NCI-H1930 (cell line): ENCODE measurements at regions not wholly inside any gene's neighbourhood (a gene's known extent, or its start where the extent isn't known, plus 50 kb on each side); places are given as distances from the start of the nearest gene placed in this dataset.
"Not testable (repeated sequence)": the region's sequence is repeated elsewhere in the genome, so short reads cannot be mapped to it uniquely, and the experiment has no call there.

ENCODE experiments used
- DNase-seq, 2 experiments: peaks; one replicate each; lab custom pipeline; 2025; lab: John Stamatoyannopoulos, UW

DNA sequence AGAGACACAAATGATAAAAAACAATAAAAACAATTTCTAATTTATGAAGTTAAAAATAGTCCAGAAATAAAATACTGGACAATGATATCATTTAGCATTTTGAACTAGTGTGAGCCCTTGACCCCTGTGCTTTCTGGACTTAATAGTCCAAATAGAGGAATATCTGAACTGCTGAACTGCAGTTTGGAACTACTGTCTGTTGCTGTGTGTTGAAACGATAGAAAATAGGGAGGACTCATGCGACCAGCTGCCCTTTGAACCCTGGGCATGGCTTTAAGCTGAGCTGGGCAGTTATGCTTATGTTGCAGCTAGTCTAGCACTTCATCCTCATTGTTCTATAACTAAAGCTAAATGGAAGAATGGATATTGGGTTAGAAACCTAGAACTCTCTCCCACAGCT lies 99.5 kb downstream of the FMR1NB start:
- DNase-seq: no peak

DNA sequence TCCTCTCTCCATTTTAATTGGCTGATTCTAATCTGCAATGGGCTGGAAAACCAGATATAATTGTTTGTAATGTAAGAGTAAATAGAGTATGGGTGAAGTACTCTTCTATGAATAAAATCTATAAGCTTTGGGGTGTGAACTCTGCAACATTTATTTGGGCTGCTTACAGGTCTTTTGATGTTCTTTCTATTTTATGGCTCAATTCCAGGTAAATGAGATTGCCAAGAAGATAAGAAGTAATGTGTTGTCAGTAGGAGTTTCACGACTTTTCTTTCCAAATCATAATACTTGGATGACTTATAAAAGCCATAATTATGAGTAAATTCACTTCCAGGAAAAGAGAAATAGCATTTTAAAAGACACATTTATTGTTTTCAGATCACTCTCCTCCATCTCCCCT lies 103.5 kb downstream of the FMR1NB start:
- DNase-seq: no peak

DNA sequence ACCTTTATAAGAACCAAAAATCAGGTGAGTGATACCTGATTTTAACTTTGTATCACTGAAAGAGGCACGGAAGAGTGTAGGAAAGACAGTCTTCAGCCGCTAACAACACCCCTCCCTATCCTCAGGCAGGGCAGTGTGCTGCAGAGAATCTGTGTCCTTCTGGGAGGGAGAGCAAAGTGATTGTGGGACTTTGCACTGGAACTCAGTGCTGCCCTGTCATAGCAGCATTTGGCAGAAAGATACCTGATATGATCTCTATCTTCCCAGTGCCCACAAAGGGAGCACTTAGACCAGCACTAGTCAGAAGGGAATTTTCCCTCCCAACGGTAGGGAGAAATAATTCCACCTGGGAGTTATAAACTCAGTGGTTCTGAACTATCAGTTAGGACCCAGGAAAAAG lies 139.0 kb downstream of the FMR1NB start:
- no peak for DNase-seq

DNA sequence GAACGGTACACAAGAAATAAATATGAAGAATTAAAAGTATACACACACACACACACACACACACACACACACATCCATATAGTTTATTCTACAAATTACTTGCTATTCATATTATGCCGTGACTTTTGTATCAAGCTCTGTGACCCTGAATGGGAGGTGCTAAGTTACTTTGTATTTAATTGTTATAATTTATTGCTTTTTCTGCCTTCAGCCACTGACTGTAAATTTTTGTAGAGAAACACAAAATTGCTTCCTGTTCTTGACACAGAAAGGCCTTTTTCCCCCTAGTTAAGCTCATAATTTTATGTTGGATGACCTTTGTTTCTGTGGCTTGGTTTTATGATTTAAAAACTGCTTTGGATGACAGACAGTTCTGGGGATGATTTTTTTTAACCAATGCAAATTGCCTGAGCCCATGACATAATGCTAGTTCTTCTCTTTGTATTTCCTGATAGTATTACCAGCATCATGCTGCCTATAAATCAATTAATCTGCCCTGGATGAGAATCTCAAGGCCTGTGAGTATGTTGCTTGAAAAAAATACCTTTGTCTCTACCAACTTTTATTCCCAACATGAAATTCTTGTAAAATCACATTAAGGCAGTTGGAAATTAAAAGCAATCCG lies 140.0 kb downstream of the FMR1NB start:
- DNase-seq: no peak

DNA sequence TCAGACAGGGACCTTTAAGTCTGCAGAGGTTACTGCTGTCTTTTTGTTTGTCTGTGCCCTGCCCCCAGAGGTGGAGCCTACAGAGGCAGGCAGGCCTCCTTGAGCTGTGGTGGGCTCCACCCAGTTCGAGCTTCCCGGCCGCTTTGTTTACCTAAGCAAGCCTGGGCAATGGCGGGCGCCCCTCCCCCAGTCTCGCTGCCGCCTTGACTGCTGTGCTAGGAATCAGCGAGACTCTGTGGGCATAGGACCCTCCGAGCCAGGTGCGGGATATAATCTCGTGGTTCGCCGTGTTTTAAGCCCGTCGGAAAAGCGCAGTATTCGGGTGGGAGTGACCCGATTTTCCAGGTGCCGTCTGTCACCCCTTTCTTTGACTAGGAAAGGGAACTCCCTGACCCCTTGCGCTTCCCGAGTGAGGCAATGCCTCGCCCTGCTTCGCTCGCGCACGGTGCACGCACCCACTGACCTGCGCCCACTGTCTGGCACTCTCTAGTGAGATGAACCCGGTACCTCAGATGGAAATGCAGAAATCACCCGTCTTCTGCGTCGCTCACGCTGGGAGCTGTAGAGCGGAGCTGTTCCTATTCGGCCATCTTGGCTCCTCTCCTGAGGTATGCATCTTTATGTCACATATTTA lies 147.9 kb downstream of the FMR1NB start:
- DNase-seq: not testable (repeated sequence)

DNA sequence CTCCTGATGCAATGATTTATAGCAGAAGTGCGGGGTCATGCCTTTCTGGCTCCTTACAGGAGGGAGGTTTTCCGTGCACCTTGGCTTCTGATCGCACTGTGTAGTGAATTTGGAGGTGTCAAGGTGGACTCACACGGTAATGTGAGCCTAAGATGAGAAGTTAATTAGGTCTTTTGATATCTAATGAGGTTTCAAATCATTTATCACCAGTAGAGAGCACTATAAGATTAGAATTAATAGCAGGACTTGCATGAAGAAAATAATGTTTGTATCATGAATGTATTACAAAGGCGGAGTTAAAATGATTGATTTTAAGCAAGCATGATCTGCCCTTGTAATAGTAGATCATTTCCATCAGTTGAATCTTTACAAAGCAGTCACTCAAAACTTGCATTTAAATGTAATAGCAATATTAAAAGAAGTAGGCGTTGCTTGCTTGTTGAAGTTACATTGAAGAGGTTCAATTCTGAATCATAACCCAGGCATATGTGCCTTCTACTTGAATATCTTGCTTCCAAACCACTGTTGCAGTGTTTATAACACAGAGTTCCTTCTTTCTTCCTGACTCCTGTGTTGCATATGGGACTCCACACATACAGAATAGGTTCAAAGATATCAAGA lies 152.1 kb downstream of the FMR1NB start:
- peak in 1 of 2 experiments; percentile 5 for DNase-seq

DNA sequence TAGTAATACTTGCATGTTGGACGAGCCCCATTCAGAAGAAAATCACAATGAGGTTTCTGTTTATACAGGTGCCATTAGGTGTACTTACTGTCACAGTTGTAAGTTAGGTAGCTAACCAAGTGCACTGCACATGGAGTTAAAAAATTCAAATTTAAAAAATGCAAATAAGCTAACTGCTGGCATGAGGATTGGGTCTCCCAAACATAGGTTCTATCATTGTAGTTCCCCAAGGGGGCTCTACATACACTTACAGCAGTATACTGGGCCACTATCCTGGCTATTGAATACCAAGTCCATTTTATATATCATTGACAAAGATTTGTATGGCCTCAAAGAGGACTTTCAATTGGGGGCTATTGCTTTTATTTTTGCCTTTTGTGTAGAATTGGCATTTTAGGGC lies 153.4 kb downstream of the FMR1NB start:
- DNase-seq: no peak

DNA sequence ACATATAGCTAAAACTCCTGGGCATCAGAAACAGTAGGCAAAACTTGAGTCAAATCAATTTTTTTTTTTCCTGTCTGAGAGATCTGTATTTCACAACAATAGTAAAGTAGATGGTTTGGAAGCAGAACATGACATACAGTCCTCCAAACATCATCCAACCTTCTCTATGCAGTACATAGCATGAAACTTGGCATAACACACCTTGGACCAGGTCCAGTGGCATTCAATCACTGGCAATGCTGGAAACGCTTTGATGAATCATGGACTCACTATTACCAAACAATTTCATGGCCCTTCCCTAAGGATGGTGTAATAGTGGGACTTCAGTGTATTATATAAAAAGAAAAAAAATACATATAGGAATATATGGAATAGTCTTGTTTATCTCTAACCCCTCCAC lies 154.6 kb downstream of the FMR1NB start:
- no peak for DNase-seq

DNA sequence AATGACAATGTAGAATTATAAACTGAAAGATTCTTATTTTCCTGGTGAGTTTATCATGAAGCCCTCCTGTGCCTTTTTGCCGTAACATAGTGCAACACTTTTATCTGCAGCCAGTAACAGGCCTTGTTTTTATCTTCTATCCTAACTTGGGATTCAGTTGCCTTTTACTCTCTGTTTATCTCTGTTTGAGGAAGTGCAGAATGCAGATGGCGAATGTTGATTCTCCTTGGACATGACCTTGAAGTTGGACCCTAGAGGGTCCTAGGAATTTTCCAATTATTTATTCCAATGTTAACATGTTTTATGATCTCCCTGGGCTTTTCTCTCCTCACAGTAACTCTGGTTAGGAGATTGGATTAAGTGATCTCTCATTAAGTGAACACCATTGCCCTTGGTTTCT lies 165.0 kb downstream of the FMR1NB start:
- DNase-seq: no peak

DNA sequence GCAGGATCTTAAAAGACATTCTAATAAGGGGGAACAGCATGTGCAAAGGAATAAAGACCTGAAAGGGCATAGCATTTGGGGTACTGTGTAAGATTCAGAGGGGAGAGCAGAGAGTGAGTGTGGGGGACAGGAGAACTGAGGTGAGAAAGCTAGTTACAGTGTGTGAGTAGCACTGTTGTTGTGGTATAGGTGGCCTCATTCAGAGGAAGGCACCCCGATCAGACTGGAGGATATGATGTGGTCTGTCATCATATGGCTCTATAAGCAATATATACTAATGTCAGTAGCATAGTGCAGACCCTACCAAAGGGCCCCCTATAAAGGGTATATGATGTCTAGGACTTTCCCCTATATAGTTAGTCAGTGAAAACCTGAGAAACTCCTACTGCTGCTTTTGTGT lies 175.8 kb downstream of the FMR1NB start:
- no peak for DNase-seq

DNA sequence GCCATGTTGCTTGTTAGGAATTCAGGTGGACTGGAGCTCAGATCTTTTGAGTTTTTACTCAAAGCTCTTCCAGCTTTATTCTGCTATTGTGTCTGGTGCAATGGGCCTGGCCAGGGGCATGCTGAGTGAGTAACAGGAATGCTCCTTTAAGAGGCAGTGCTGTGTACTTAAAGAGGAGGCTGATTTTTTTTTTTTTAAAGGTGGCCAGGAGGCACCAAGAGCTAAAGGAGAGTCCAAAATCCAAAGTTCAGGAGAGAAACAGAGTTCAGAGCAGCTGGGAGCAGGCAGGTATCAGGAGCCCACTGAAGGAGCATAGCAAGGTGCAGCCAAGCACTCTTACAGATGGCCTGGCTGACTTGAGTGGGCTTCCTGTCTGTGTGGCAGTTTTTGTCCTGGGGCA lies 178.7 kb downstream of the FMR1NB start:
- no peak for DNase-seq

DNA sequence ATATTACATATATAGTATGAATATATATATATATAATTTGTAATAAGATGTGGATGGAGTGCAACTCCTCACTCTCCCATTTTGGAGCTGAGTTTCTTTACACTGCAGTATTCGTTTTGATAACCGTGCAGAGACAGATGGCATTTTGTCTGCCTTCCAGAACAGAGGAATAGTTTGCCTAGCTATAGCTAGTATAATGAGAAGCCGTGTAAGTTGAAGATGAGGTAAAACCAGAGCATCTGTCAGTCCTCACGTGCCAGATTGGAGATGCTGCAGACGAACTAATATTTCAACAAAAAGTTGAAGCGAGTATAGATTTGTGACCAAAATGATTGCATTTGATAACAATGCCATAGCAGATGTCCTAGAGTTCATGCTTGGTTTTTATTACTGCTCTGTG lies 180.6 kb downstream of the FMR1NB start:
- no peak for DNase-seq

DNA sequence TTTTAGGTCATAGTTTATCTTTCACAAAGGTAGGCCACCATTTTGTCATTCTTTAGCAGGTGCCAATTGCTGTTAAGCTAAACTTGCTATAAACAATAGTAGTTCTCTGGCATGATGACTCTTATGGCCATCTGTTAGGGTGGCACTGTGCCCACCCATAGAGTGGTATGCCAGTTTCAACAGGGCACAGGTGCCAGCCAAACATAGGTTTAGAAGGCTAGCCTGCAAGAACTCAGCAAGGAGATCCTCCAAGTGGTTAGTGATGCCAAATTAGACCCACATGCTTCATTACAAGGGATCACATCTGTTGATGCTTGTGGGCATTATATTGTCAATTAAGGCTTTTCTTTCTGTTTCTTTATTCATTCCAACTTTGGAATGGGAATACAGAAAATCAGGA lies 204.5 kb downstream of the FMR1NB start:
- DNase-seq: no peak

DNA sequence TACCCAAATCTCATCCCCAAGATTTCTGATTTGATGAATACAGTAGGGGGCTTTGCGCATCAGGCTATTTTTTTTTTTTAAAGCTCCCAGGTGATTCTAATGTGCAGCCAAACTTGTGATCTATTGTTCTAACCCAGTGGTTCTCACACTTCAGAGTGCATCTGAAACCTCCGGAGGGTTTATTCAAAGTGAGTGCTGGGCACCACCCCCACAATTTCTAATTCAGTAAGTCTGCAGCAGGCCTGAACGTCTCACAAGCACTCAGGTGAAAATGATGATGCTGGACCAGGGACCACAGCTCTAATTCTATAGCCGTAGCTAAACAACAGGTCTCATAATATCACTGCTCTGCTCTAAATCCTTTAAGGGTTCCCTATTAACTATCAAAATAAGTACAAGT lies 211.4 kb downstream of the FMR1NB start:
- no peak for DNase-seq

DNA sequence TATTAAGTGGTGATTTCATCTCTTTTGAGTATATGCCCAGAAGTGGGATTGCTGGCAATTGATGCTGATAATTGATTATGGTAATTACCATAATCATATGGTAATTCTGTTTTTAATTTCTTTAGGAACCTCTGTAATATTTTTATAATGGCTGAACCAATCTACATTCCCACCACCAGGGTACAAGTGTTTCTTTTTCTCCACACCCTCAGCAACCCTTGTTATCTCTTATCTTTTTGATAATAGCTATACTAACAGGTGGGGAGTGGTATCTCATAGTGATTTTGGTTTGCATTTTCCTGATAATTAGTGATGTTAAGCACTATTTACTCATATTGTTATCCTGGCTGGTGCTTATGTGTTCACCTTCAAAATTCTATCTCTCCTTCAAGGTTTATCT lies 212.6 kb downstream of the FMR1NB start:
- no peak for DNase-seq

DNA sequence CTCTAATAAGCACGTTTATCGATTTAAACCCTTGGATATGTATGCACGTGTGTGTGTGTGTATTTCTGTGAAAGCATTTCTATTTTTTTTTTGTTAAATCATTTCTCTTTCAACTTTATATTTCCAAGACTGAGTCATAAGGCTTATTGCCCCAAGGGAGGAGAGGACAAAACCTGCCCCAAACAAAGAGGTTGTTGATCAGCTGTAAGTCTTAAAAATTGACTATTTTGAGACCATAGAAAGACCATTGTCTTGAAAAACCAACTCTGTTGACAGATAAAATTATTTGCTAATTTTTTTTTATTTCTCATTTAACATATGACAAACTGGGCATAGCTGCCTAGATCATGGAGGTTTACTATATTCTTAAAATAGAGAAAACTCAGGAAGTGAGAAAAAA lies 222.4 kb downstream of the FMR1NB start:
- DNase-seq: no peak

DNA sequence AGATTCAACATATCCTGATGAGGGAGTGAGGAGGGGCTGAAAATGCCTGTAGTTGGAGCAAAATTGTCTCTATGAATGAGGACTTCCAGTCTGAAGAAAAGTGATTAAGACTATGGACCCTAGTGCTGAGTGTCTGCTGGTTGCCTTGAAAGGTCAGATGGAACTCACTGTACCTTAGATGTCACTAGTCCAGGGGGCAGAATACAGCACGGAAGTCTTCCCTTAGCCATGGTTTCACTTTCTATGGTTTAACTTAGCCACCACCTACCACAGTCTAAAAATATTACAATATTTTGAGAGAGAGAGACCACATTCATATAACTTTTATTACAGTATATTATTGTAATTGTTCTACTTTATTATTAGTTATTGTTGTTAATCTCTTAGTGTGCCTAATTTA lies 223.1 kb downstream of the FMR1NB start:
- DNase-seq: no peak

DNA sequence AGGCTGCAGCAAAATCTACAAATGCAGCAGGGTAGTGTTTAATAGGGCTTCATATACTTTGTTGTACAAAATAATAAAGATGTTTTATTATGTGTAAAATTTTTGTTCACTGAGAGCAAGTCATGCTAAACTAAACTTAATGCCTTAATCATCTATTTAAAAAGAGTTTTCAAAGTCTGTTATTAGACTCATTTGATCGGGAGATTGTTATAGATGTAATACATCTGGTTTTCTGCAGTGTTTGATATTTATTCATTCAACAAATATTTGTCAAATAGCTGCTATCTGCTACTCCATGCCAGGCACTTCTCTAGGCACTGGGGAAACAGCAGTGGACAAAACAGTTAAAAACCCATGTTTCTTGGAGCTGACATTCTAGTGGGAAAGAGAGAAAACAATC lies 233.6 kb downstream of the FMR1NB start:
- DNase-seq: no peak

DNA sequence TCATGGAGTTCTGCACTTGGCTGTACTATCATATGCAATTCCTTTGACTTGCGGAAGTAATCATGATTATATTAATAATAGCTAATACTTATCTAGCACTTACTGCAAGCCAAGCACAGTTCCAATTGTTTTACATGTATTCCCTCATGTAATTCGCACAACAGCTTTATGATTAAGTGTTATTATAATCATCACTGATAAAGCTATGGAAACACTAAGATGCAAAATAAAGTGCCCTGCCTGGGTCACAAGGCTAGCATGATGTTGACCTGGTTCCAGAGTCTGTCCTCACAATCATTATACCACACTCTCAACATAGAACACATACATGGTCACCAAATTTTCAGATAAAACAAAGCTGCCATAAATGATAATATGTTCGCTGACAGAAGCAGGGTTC lies 234.6 kb downstream of the FMR1NB start:
- no peak for DNase-seq

DNA sequence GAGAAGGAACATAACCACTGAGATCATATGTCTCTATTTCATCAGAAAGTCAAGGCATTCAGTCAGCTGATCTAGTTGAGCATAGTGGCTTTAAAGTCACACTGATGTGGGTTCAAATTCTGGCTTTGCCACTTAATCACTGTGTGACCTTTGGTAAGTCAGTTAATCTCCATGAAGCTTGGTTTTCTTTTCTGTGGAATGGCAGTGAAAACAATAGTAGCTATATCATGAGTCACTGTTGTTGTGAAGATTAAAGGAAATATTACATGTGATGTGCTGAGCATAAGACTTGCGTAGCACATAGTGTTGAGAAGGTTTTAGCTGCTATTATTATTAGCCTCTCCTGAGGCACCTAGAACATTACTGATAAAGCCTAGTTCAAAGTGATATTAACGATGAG lies 242.2 kb downstream of the FMR1NB start:
- DNase-seq: no peak

DNA sequence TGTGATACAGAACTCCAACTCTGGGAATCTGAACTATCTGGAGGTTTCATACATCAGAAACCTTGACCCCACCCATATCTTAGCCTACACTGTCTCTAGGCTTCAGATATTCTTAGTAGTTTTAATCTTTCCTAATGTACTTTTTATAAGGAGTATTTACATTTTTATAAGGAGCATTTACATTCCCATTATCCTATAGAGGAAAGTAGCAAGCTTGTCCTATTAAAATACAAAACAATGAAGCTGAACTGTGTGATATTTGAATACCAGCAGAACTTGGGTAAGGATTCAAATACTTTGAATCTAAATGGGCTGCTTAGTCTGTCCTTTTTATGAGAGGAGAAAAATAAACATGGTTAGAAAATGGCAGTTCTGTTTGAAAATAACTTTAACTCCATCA lies 247.4 kb downstream of the FMR1NB start:
- no peak for DNase-seq

DNA sequence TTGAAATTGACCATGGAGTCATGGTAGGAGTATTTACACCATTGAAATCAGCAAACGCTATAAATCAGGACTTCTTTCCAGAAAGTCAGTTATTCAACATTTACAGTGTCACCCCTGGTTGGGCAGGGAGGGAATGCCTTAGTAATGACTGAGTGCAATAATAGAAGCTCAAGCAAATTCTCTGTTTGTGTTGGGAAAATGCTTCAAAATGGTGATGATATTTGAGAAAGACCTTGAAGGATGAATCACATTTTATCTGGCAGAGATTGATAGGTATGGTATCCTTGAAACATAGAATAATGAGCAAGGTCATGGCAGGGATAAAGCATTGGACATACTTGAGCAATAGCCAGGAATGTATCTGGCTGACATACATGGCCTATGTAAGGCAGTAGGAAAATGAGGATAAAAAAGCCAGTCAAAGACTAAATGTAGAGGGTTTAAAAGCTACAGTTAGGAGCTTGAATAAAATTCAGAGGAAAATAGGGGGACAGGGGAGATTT lies 248.7 kb downstream of the FMR1NB start:
- DNase-seq: no peak

DNA sequence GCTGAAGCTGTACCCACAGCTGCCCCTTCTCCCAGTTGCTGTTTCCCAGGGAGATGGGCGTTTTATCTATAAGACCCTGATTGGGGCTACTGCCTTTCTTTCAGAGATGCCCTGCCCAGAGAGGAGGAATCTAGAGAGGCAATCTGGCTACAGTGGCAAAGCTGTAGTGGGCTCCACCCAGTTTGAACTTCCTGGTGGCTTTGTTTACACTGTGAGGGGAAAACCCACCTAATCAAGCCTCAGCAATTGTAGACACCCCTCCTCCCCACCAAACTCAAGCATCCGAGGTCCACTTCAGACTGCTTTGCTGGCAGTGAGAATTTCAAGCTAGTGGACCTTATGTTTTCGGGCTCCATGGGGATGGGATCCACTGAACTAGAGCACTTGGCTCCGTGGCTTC lies 240.4 kb upstream of the AFF2 start:
- no peak for DNase-seq

DNA sequence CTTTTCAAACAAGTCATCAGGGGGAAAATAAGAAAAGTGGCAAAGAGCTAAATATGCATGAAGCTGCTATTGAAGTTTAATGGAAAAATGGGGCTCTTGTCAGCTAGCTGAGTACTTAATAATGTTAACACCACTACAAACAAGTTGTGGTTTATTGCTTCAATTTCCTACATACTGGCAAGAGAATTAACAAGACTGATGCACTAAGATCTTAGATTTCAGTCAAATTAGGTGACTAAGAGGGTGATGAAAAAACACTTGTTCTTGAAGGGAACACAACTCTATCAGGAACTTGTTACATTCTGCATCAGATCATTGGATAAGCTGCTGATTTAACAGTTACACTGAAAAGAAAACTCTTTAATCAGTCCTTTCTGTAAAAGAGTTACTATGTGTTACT lies 234.6 kb upstream of the AFF2 start:
- no peak for DNase-seq
